ENCODE measurements at regions not wholly inside any gene's neighbourhood (a gene's known extent, or its start where the extent isn't known, plus 50 kb on each side); places are given as distances from the start of the nearest gene placed in this dataset.

GRCh38 chr11:26019386-26019785 is 312.5 kb upstream of the ANO3 start:
- TF ChIP-seq POLR2A (IDR thresholded peaks at IDR 0.05; ENCODE audit: low read depth, low read length) (no peak), POLR2AphosphoS5 (IDR thresholded peaks at IDR 0.05; ENCODE audit: low read depth, low read length) (no peak), TAF1 (IDR thresholded peaks at IDR 0.05; ENCODE audit: borderline replicate concordance, low read depth, low read length) (no peak)
